Upper lobe of left lung (tissue), 6 donors: ENCODE measurements at regions not wholly inside any gene's neighbourhood (a gene's known extent, or its start where the extent isn't known, plus 50 kb on each side); places are given as distances from the start of the nearest gene placed in this dataset.

Experiments used
- ATAC-seq, 2 donors: fragments of 200-7000 bp; cut with Tn5 transposase; one replicate each; pipeline ENCODE4 v1.9.1; 2022; ENCODE audit warnings: mild to moderate bottlenecking in 2 of 2, moderate library complexity in 2 of 2; ENCODE audit not compliant: low FRiP score in 2 of 2
- DNase-seq, 2 donors: peaks; one replicate each; pipeline ENCODE4 v3.0.0-alpha.2; 2019 to 2020
- H3K27ac ChIP-seq, 4 donors: fragments of 200-600 bp; sonication (generic); one replicate each; pipeline ENCODE4 v1.5.1; 2016 to 2019
- H3K27me3 ChIP-seq, 4 donors: fragments of 200-600 bp; sonication (generic); one replicate each; pipeline ENCODE4 v1.5.1; 2017 to 2019
- H3K36me3 ChIP-seq, 4 donors: fragments of 200-600 bp; sonication (generic); one replicate each; pipeline ENCODE4 v1.5.1; 2016 to 2019
- H3K4me1 ChIP-seq, 4 donors: fragments of 200-600 bp; sonication (generic); one replicate each; pipeline ENCODE4 v1.5.1; 2018 to 2019
- H3K4me3 ChIP-seq, 4 donors: fragments of 200-600 bp; sonication (generic); one replicate each; pipeline ENCODE4 v1.5.1; 2017 to 2019; ENCODE audit warnings: mild to moderate bottlenecking in 2 of 4, moderate library complexity in 1 of 4
- H3K9me3 ChIP-seq, 4 donors: fragments of 200-600 bp; sonication (generic); one replicate each; pipeline ENCODE4 v1.5.1; 2018 to 2019
- EP300 ChIP-seq, 4 donors: sonication (generic); formaldehyde crosslinking; IDR thresholded peaks; one replicate each; pipeline ENCODE4 v1.5.1; 2017; ENCODE audit warnings: antibody characterized with exemption in 4 of 4, control low read depth in 2 of 4
- POLR2A ChIP-seq, 4 donors: fragments of 450-650 bp; IDR thresholded peaks; one replicate each; pipeline ENCODE4 v1.5.1; 2016 to 2017; ENCODE audit warnings: antibody characterized with exemption in 4 of 4, mild to moderate bottlenecking in 2 of 4
- POLR2AphosphoS5 ChIP-seq, 2 donors: sonication (generic); formaldehyde crosslinking; IDR thresholded peaks; one replicate each; pipeline ENCODE4 v1.5.1; 2017; ENCODE audit warnings: antibody characterized with exemption in 2 of 2
- WGBS, 2 donors: methylation state at CpG; one replicate each; pipeline ENCODE4 v1.1.5; 2017 to 2018; 5-methylcytosine and 5-hydroxymethylcytosine counted together
- TF ChIP-seq, protein P1 (sequence below), 6 experiments: fragments of 450-650 bp in 4 of 6; fragments of 200-600 bp in 2 of 6; sonication (generic) in 2 of 6; IDR thresholded peaks; one replicate each; pipeline ENCODE4 v1.5.1; 2016 to 2019; ENCODE audit warnings: antibody characterized with exemption in 6 of 6
- donor health status: DM: no; HTN: no; CAD: no; lungs with moderate emphysema.
- donor health status: DM: no; HTN: yes; CAD: no; lungs with severe emphysema.

- H3K36me3 ChIP-seq = no peaks in the 10 kb centered on the region
- no peaks in the 10 kb centered on the region for H3K9me3 ChIP-seq
- no peaks in the 10 kb centered on the region for H3K4me1 ChIP-seq
- no peaks in the 10 kb centered on the region for H3K27me3 ChIP-seq
- H3K27ac ChIP-seq = no peak overlapping the region
- no peak overlapping the region for H3K4me3 ChIP-seq
- TF ChIP-seq POLR2A (IDR thresholded peaks at IDR 0.05) (no peak), EP300 (IDR thresholded peaks at IDR 0.05) (no peak), POLR2AphosphoS5 (IDR thresholded peaks at IDR 0.05) (no peak)
- TF ChIP-seq, protein P1, sequence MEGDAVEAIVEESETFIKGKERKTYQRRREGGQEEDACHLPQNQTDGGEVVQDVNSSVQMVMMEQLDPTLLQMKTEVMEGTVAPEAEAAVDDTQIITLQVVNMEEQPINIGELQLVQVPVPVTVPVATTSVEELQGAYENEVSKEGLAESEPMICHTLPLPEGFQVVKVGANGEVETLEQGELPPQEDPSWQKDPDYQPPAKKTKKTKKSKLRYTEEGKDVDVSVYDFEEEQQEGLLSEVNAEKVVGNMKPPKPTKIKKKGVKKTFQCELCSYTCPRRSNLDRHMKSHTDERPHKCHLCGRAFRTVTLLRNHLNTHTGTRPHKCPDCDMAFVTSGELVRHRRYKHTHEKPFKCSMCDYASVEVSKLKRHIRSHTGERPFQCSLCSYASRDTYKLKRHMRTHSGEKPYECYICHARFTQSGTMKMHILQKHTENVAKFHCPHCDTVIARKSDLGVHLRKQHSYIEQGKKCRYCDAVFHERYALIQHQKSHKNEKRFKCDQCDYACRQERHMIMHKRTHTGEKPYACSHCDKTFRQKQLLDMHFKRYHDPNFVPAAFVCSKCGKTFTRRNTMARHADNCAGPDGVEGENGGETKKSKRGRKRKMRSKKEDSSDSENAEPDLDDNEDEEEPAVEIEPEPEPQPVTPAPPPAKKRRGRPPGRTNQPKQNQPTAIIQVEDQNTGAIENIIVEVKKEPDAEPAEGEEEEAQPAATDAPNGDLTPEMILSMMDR (IDR thresholded peaks at IDR 0.05) = no peak
- DNase-seq (no peak), ATAC-seq (no peak)
- WGBS, 2 donors = 44 to 45% methylated on average over 2 of the region's 2 CpGs
Observed at GRCh38 chr9:31236344-31236743, 1148.1 kb upstream of the ACO1 start.

- H3K27ac ChIP-seq = no peak overlapping the region
- H3K4me1 ChIP-seq = no peaks in the 10 kb centered on the region
- TF ChIP-seq, protein P1 (IDR thresholded peaks at IDR 0.05) = no peak
- TF ChIP-seq EP300 (IDR thresholded peaks at IDR 0.05) (no peak), POLR2AphosphoS5 (IDR thresholded peaks at IDR 0.05) (no peak), POLR2A (IDR thresholded peaks at IDR 0.05) (no peak)
- DNase-seq (no peak), ATAC-seq (no peak)
- no peaks in the 10 kb centered on the region for H3K9me3 ChIP-seq
- H3K4me3 ChIP-seq = no peak overlapping the region
- no peaks in the 10 kb centered on the region for H3K36me3 ChIP-seq
- H3K27me3 ChIP-seq = no peaks in the 10 kb centered on the region
- WGBS, 2 donors = 72 to 78% methylated on average over 1 of the region's 1 CpG
Observed at GRCh38 chr9:31243386-31243785, 1141.1 kb upstream of the ACO1 start.

DNA sequence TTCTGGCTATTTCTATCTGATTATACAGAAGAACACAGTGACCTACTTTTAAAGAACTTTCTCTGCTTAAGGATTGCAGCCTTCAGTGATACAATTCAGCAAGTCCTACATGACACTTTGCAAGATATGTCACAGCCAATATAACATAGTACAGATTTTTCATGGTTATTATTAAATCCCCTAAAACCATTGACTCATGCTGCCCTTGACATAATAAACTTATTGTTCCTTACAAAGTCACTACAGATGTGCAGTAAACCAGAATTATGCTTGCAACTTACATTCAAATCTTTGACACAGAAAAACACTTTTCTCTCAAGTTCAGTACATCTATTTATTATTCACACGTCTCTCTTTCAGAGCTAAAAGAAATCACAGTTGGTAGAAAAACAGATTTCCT is 1136.3 kb upstream of the ACO1 start:
- TF ChIP-seq POLR2AphosphoS5 (IDR thresholded peaks at IDR 0.05) (no peak), EP300 (IDR thresholded peaks at IDR 0.05) (no peak), POLR2A (IDR thresholded peaks at IDR 0.05) (no peak)
- TF ChIP-seq, protein P1 (IDR thresholded peaks at IDR 0.05) = no peak
- ATAC-seq (no peak), DNase-seq (no peak)
- H3K4me1 ChIP-seq = no peaks in the 10 kb centered on the region
- no peak overlapping the region for H3K27ac ChIP-seq
- no peaks in the 10 kb centered on the region for H3K36me3 ChIP-seq
- H3K9me3 ChIP-seq = no peaks in the 10 kb centered on the region
- H3K27me3 ChIP-seq = no peaks in the 10 kb centered on the region
- 85 to 88% methylated on average over 1 of the region's 1 CpG for WGBS, 2 donors
- no peak overlapping the region for H3K4me3 ChIP-seq

GRCh38 chr9:31251386-31251785 is 1133.1 kb upstream of the ACO1 start:
- DNase-seq (no peak), ATAC-seq (no peak)
- H3K27me3 ChIP-seq = no peaks in the 10 kb centered on the region
- H3K4me1 ChIP-seq = no peaks in the 10 kb centered on the region
- no peak overlapping the region for H3K27ac ChIP-seq
- H3K36me3 ChIP-seq = no peaks in the 10 kb centered on the region
- H3K4me3 ChIP-seq = no peak overlapping the region
- TF ChIP-seq, protein P1 (IDR thresholded peaks at IDR 0.05) = no peak
- TF ChIP-seq EP300 (IDR thresholded peaks at IDR 0.05) = no peak
- TF ChIP-seq POLR2AphosphoS5 (IDR thresholded peaks at IDR 0.05) = no peak
- no peak for TF ChIP-seq POLR2A (IDR thresholded peaks at IDR 0.05)
- WGBS, 2 donors = 79 to 84% methylated on average over 2 of the region's 2 CpGs
- peaks cover 0 to 5% (median 2%) of the 10 kb centered on the region in 4 donors for H3K9me3 ChIP-seq
